Fibroblast of skin of abdomen (primary cell): ENCODE measurements at regions not wholly inside any gene's neighbourhood (a gene's known extent, or its start where the extent isn't known, plus 50 kb on each side); places are given as distances from the start of the nearest gene placed in this dataset.

ENCODE experiments used
- DNase-seq: peaks from one replicate; pipeline ENCODE4 v3.0.0-alpha.2; 2013

- no peak for DNase-seq
These were observed 848.2 kb downstream of the DHX35 start for GRCh38 chr20:39810309-39810708.

- no peak for DNase-seq
These were observed 846.5 kb downstream of the DHX35 start for GRCh38 chr20:39808613-39809012.

GRCh38 chr20:39800548-39800947 lies 838.4 kb downstream of the DHX35 start:
- DNase-seq, result peak; percentile 79

- peak; percentile 58 for DNase-seq
These were observed 838.0 kb downstream of the DHX35 start for GRCh38 chr20:39800111-39800510.

- DNase-seq, result peak; percentile 21
These were observed 837.3 kb downstream of the DHX35 start for GRCh38 chr20:39799366-39799965.

GRCh38 chr20:39795401-39796272 lies 833.5 kb downstream of the DHX35 start:
- no peak for DNase-seq

GRCh38 chr20:39792334-39792733 lies 830.2 kb downstream of the DHX35 start:
- no peak for DNase-seq

- no peak for DNase-seq
These were observed 827.3 kb downstream of the DHX35 start for GRCh38 chr20:39789411-39789810.

GRCh38 chr20:39785252-39785917 lies 823.2 kb downstream of the DHX35 start:
- no peak for DNase-seq

- DNase-seq, result no peak
These were observed 822.5 kb downstream of the DHX35 start for GRCh38 chr20:39784693-39785092.

- DNase-seq, result peak; percentile 18
These were observed 816.9 kb downstream of the DHX35 start for GRCh38 chr20:39778847-39779604.

GRCh38 chr20:39778431-39778830 lies 816.3 kb downstream of the DHX35 start:
- DNase-seq, result no peak

- DNase-seq, result no peak
These were observed 815.5 kb downstream of the DHX35 start for GRCh38 chr20:39777610-39778009.

GRCh38 chr20:39775110-39775509 lies 813.0 kb downstream of the DHX35 start:
- DNase-seq, result peak; percentile 89

- no peak for DNase-seq
These were observed 811.3 kb downstream of the DHX35 start for GRCh38 chr20:39773380-39774000.

GRCh38 chr20:39767352-39767751 lies 805.2 kb downstream of the DHX35 start:
- no peak for DNase-seq

- DNase-seq, result no peak
These were observed 804.2 kb downstream of the DHX35 start for GRCh38 chr20:39766333-39766732.

- no peak for DNase-seq
These were observed 800.6 kb downstream of the DHX35 start for GRCh38 chr20:39762716-39763115.

- DNase-seq, result no peak
These were observed 796.7 kb downstream of the DHX35 start for GRCh38 chr20:39758876-39759275.

GRCh38 chr20:39756828-39757227 lies 794.7 kb downstream of the DHX35 start:
- no peak for DNase-seq

GRCh38 chr20:39756369-39756768 lies 794.2 kb downstream of the DHX35 start:
- no peak for DNase-seq

- DNase-seq, result no peak
These were observed 790.2 kb downstream of the DHX35 start for GRCh38 chr20:39752262-39752876.
